GM12878 (cell line): ENCODE measurements at regions not wholly inside any gene's neighbourhood (a gene's known extent, or its start where the extent isn't known, plus 50 kb on each side); places are given as distances from the start of the nearest gene placed in this dataset.

Experiments used
- ATAC-seq: fragments of 200-7000 bp; cut with Tn5 transposase; 3 replicates; pipeline ENCODE4 v1.9.1; 2020; ENCODE audit warnings: mild to moderate bottlenecking, moderate library complexity
- BruUV-seq: library from RNA; stranded (reverse); fragments of 400-500 nt; replicated peaks from 2 replicates; lab custom pipeline; 2021; lab: Mats Ljungman, UMichigan
- CTCF ChIA-PET: fragments of 300-600 bp; sonication (Branson Sonifier 250); formaldehyde crosslinking; extraction: SDS; loops from one replicate; lab custom pipeline; 2021; ENCODE audit warnings: inconsistent platforms; lab: Yijun Ruan, JAX
- POLR2A ChIA-PET: fragments of 350-600 bp; formaldehyde crosslinking; extraction: SDS; loops from one replicate; lab custom pipeline; 2021; ENCODE audit warnings: inconsistent platforms; lab: Charles Lee
- RAD21 ChIA-PET: fragments of 300-600 bp; sonication (Branson Sonifier 250); formaldehyde crosslinking; loops from one replicate; lab custom pipeline; 2023; ENCODE audit warnings: antibody characterized with exemption; ENCODE audit not compliant: unreplicated experiment; lab: Charles Lee
- SMC1A ChIA-PET: fragments of 300-600 bp; sonication (Branson Sonifier 250); formaldehyde crosslinking; loops from one replicate; lab custom pipeline; 2023; ENCODE audit not compliant: unreplicated experiment, uncharacterized antibody; lab: Charles Lee
- DNase-seq: peaks from one replicate; pipeline ENCODE4 v3.0.0-alpha.2; 2011; ENCODE audit warnings: low read depth, low spot score
- FAIRE-seq: peaks from 3 replicates; lab custom pipeline; 2011; peaks lifted over from hg19 to GRCh38; lab: Jason Lieb, UNC
- H2AFZ ChIP-seq: 2 replicates; pipeline ENCODE4 v1.6.0; 2011; ENCODE audit warnings: low read depth, low read length, control low read depth; ENCODE audit not compliant: control insufficient read depth
- H3K27ac ChIP-seq: 2 replicates; pipeline ENCODE4 v1.5.1; 2011; ENCODE audit warnings: control low read depth; ENCODE audit not compliant: control insufficient read depth, insufficient read depth
- H3K27me3 ChIP-seq, 2 experiments: replicated peaks in 1 of 2; 2 replicates each; pipeline versions ENCODE4 v1.6.0 to v1.6.1; 2011; ENCODE audit warnings: low read length in 1 of 2; ENCODE audit not compliant: control insufficient read depth in 2 of 2, insufficient read depth in 2 of 2
- H3K36me3 ChIP-seq, 2 experiments: 2 replicates each; pipeline ENCODE4 v1.5.1; 2011; ENCODE audit warnings: low read length in 1 of 2; ENCODE audit not compliant: control insufficient read depth in 2 of 2, insufficient read depth in 2 of 2
- H3K4me1 ChIP-seq: 2 replicates; pipeline ENCODE4 v1.6.1; 2011; ENCODE audit warnings: mild to moderate bottlenecking, low read length, moderate library complexity, mixed read lengths; ENCODE audit not compliant: control insufficient read depth, insufficient read depth
- H3K4me2 ChIP-seq: 2 replicates; pipeline ENCODE4 v1.6.0; 2011; ENCODE audit warnings: control low read depth; ENCODE audit not compliant: control insufficient read depth, insufficient read depth
- H3K4me3 ChIP-seq: fragments of 200-600 bp; sonication (generic); 2 replicates; pipeline ENCODE4 v1.5.1; 2016
- H3K79me2 ChIP-seq: 2 replicates; pipeline ENCODE4 v1.6.0; 2011; ENCODE audit warnings: low read length; ENCODE audit not compliant: control insufficient read depth, insufficient read depth
- H3K9ac ChIP-seq: 2 replicates; pipeline ENCODE4 v1.8.0; 2011; ENCODE audit warnings: low read length, control low read depth, mixed read lengths; ENCODE audit not compliant: control insufficient read depth, insufficient read depth
- H3K9me3 ChIP-seq: replicated peaks from 3 replicates; pipeline ENCODE4 v1.5.1; 2011; ENCODE audit warnings: mild to moderate bottlenecking, low read length; ENCODE audit not compliant: control insufficient read depth, insufficient read depth
- H4K20me1 ChIP-seq: 2 replicates; pipeline ENCODE4 v1.6.0; 2011; ENCODE audit not compliant: control insufficient read depth, insufficient read depth
- CHD2 ChIP-seq: IDR thresholded peaks from 2 replicates; pipeline ENCODE4 v1.6.1; 2011; ENCODE audit warnings: low read depth, low read length, improper control_type of control experiment, borderline replicate concordance
- CHD4 ChIP-seq: fragments of 200-600 bp; sonication (generic); IDR thresholded peaks from 2 replicates; pipeline ENCODE4 v1.6.1; 2016; ENCODE audit warnings: mild to moderate bottlenecking
- E4F1 ChIP-seq: fragments of 450-650 bp; IDR thresholded peaks from 2 replicates; pipeline ENCODE4 v1.6.1; 2018; ENCODE audit warnings: borderline replicate concordance, mild to moderate bottlenecking; ENCODE audit not compliant: partially characterized antibody
- ETV6 ChIP-seq, 2 experiments: fragments of 450-650 bp in 1 of 2; IDR thresholded peaks in 1 of 2; conservative IDR thresholded peaks in 1 of 2; 2 replicates each; pipeline ENCODE4 v1.6.1; 2014; ENCODE audit warnings: antibody characterized with exemption in 1 of 2, borderline replicate concordance in 1 of 2, low read depth in 1 of 2, mild to moderate bottlenecking in 1 of 2, moderate library complexity in 1 of 2
- HDAC6 ChIP-seq: fragments of 200-600 bp; sonication (generic); IDR thresholded peaks from one replicate; pipeline ENCODE4 v1.8.0; 2017; ENCODE audit warnings: antibody characterized with exemption; ENCODE audit not compliant: unreplicated experiment
- KDM1A ChIP-seq: fragments of 200-600 bp; sonication (generic); IDR thresholded peaks from 2 replicates; pipeline ENCODE4 v1.6.1; 2016; ENCODE audit warnings: borderline replicate concordance
- MEF2A ChIP-seq: IDR thresholded peaks from 2 replicates; pipeline ENCODE4 v1.6.1; 2011; ENCODE audit warnings: low read depth, mild to moderate bottlenecking, low read length, moderate library complexity; ENCODE audit not compliant: insufficient read depth
- MTA2 ChIP-seq: fragments of 450-650 bp; IDR thresholded peaks from 2 replicates; pipeline ENCODE4 v1.6.1; 2016; ENCODE audit warnings: low read depth, mild to moderate bottlenecking, moderate library complexity
- NFIC ChIP-seq: IDR thresholded peaks from 2 replicates; pipeline ENCODE4 v1.6.1; 2012; ENCODE audit warnings: low read depth, mild to moderate bottlenecking, inconsistent platforms, low read length, moderate library complexity
- NFXL1 ChIP-seq: fragments of 450-650 bp; IDR thresholded peaks from 2 replicates; pipeline ENCODE4 v1.6.1; 2017; ENCODE audit warnings: antibody characterized with exemption, mild to moderate bottlenecking, borderline replicate concordance
- PAX8 ChIP-seq: fragments of 450-650 bp; IDR thresholded peaks from 2 replicates; pipeline ENCODE4 v1.6.1; 2017; ENCODE audit warnings: mild to moderate bottlenecking, moderate library complexity
- POU2F2 ChIP-seq: IDR thresholded peaks from 3 replicates; pipeline ENCODE4 v1.6.1; 2011; ENCODE audit warnings: low read depth, mild to moderate bottlenecking, low read length, borderline replicate concordance
- RCOR1 ChIP-seq: conservative IDR thresholded peaks from 2 replicates; pipeline ENCODE4 v1.6.1; 2012; ENCODE audit warnings: low read depth, low read length, improper control_type of control experiment
- SIN3A ChIP-seq: IDR thresholded peaks from 2 replicates; pipeline ENCODE4 v1.6.1; 2012; ENCODE audit warnings: low read depth, low read length, improper control_type of control experiment
- SIX5 ChIP-seq: IDR thresholded peaks from 2 replicates; pipeline ENCODE4 v1.6.1; 2011; ENCODE audit warnings: mild to moderate bottlenecking, low read depth, low read length, moderate library complexity; ENCODE audit not compliant: severe bottlenecking
- SMARCA5 ChIP-seq: fragments of 450-650 bp; IDR thresholded peaks from 2 replicates; pipeline ENCODE4 v1.6.1; 2017; ENCODE audit warnings: mild to moderate bottlenecking
- SREBF1 ChIP-seq: IDR thresholded peaks from 2 replicates; pipeline ENCODE4 v1.6.1; 2012; ENCODE audit warnings: mild to moderate bottlenecking, low read length
- SRF ChIP-seq, 2 experiments: IDR thresholded peaks; 2 replicates each; pipeline ENCODE4 v1.6.1; 2011; ENCODE audit warnings: low read depth in 2 of 2, low read length in 2 of 2, mild to moderate bottlenecking in 1 of 2, moderate library complexity in 1 of 2
- ZBED1 ChIP-seq: IDR thresholded peaks from 2 replicates; pipeline ENCODE4 v1.6.1; 2016; ENCODE audit warnings: borderline replicate concordance
- WGBS: methylation state at CpG from one replicate; pipeline ENCODE4 v1.1.6; 2016; ENCODE audit warnings: low lambda C conversion rate; ENCODE audit not compliant: insufficient replicate concordance, insufficient coverage; ENCODE audit errors: missing lambda C conversion rate; 5-methylcytosine and 5-hydroxymethylcytosine counted together
- in situ Hi-C: fragments of 300-500 bp; cut with MboI; formaldehyde crosslinking; loops from 9 replicates; pipeline ENCODE4 v1.14.3; 2018; ENCODE audit warnings: mixed read lengths
- intact Hi-C: fragments of 100-400 bp; cut with micrococcal nuclease; formaldehyde crosslinking; loops from one replicate; pipeline ENCODE4 v1.14.2; 2022; ENCODE audit not compliant: unreplicated experiment

- TF ChIP-seq SRF (IDR thresholded peaks at IDR 0.05; ENCODE audit: low read depth in 2 of 2, low read length in 2 of 2) (no peak), NFIC (no peak), CHD4 (no peak), E4F1 (no peak), NFXL1 (no peak), PAX8 (no peak), RCOR1 (no peak), SIN3A (no peak), KDM1A (no peak), MTA2 (no peak), HDAC6 (no peak), ETV6 (conservative IDR thresholded peaks at IDR 0.05 in 1 of 2, IDR thresholded peaks at IDR 0.05 in 1 of 2; ENCODE audit: borderline replicate concordance in 1 of 2, low read depth in 1 of 2) (no peak), POU2F2 (no peak), CHD2 (no peak), ZBED1 (no peak), SIX5 (no peak), SMARCA5 (no peak), MEF2A (no peak), SREBF1 (no peak)
- SMC1A ChIA-PET, result no interaction called here
- no peaks in the 10 kb centered on the region for H3K36me3 ChIP-seq
- in situ Hi-C loops (no loop called here), intact Hi-C loops (no loop called here)
- 29% methylated on average over 6 of the region's 6 CpGs for WGBS
- DNase-seq, result no peak
- H3K4me2 ChIP-seq, result no peak overlapping the region
- POLR2A ChIA-PET, result no interaction called here
- H3K79me2 ChIP-seq, result no peaks in the 10 kb centered on the region
- no TSS peak for BruUV-seq
- no peak overlapping the region for H3K27ac ChIP-seq
- H3K4me3 ChIP-seq, result no peak overlapping the region
- CTCF ChIA-PET, result no interaction called here
- H4K20me1 ChIP-seq, result no peaks in the 10 kb centered on the region
- no peaks in the 10 kb centered on the region for H3K27me3 ChIP-seq
- RAD21 ChIA-PET, result no interaction called here
- no peak for FAIRE-seq
- no peaks in the 10 kb centered on the region for H3K9me3 ChIP-seq
- no peak overlapping the region for H2AFZ ChIP-seq
- H3K4me1 ChIP-seq, result no peaks in the 10 kb centered on the region
- ATAC-seq, result no peak
- no peak overlapping the region for H3K9ac ChIP-seq
Measured at GRCh38 chr21:35924714-35925301, 135.5 kb downstream of the SETD4 start.
